Skin epidermis (tissue), 12 donors: ENCODE measurements at regions not wholly inside any gene's neighbourhood (a gene's known extent, or its start where the extent isn't known, plus 50 kb on each side); places are given as distances from the start of the nearest gene placed in this dataset.

ENCODE experiments used
- H3K27ac ChIP-seq, 21 experiments: fragments of 200-600 bp; sonication (generic) in 11 of 21; one replicate each; pipeline ENCODE4 v1.5.0; 2020; ENCODE audit warnings: mild to moderate bottlenecking in 3 of 21, inconsistent platforms in 2 of 21, moderate library complexity in 2 of 21
- H3K4me3 ChIP-seq, 7 experiments: fragments of 200-600 bp; sonication (generic) in 2 of 7; one replicate each; pipeline ENCODE4 v1.5.0; 2020; ENCODE audit warnings: inconsistent platforms in 2 of 7, mild to moderate bottlenecking in 2 of 7, moderate library complexity in 1 of 7

DNA sequence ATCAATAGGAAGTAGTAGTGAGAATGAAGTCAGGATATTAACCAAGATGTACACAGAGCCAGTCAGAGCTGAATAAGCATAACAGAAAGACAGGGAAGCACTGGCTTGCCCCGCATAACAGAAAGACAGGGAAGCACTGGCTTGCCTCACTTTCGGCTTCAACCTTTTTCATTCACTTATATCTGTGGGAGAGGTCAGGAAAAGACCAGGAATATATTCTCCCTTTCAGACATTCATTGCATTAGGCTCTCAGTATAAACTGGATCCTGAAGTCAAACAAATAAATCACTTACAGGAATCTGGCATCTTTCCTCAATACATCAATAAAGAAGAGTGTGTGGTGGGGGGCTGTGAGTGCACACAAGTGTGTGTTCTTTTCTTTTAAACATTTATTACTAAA, 437.6 kb downstream of the C6orf118 start:
- H3K27ac ChIP-seq = no peak overlapping the region
- no peak overlapping the region for H3K4me3 ChIP-seq

GRCh38 chr6:164870164-164870563, 439.2 kb downstream of the C6orf118 start:
- H3K27ac ChIP-seq = no peak overlapping the region
- H3K4me3 ChIP-seq = no peak overlapping the region

- H3K27ac ChIP-seq = no peak overlapping the region
- no peak overlapping the region for H3K4me3 ChIP-seq
These were observed 447.4 kb downstream of the C6orf118 start for GRCh38 chr6:164861967-164862366.

GRCh38 chr6:164859816-164860215, 449.6 kb downstream of the C6orf118 start:
- Histone ChIP-seq H3K27ac (no peak overlapping the region), H3K4me3 (no peak overlapping the region)

DNA sequence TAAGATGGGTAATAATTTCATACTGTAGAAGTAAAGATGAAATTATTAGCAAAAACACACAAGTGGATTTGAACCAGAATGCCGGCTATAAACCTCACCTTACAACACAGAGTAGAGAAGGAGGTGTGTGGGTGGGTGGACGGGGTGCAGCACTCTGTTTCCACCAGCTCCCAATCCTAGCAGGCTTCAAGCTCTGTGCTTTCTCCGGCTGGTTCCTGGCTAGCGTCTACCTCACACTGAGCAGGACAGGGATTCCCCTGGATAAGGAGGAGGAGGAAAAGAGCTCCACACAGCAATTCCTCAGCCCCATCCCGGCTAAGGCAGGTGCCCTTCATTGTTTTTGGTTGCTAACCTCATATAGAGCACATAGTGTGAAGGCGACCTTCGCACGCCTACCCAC, 453.3 kb downstream of the C6orf118 start:
- Histone ChIP-seq H3K27ac (no peak overlapping the region), H3K4me3 (no peak overlapping the region)

- Histone ChIP-seq H3K27ac (no peak overlapping the region), H3K4me3 (no peak overlapping the region)
These were observed 454.1 kb downstream of the C6orf118 start for GRCh38 chr6:164855281-164855680.

GRCh38 chr6:164854526-164854925, 454.9 kb downstream of the C6orf118 start:
- Histone ChIP-seq H3K4me3 (no peak overlapping the region), H3K27ac (no peak overlapping the region)

GRCh38 chr6:164845773-164846172, 463.6 kb downstream of the C6orf118 start:
- H3K27ac ChIP-seq = no peak overlapping the region
- H3K4me3 ChIP-seq = no peak overlapping the region

GRCh38 chr6:164842085-164842484, 467.3 kb downstream of the C6orf118 start:
- Histone ChIP-seq H3K4me3 (no peak overlapping the region), H3K27ac (no peak overlapping the region)

DNA sequence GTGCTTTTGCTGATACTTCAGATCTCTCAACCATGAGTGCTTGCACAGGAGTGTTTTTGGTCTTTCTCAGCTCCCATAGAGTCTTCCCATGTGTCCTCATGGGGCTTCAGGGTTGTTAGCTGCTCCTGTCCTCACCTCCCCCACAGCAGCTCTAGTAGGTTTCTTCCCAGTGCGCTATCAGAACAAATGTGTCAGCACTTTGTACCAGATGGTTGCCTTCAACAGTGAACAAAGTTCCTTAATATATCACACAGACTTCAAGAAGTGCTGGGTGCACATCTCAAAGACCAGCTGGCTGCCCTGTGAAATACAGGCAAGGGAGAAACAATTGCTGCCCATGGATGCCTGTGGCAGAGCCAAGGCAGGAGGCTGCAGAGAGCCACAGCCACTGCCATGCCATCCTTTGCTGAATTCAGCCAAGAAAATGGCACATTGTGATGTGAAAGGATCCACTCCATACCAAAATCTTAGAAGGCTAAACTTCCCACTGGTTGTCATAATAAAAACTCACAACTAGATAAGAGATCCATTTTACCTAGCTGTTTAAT, 471.3 kb downstream of the C6orf118 start:
- Histone ChIP-seq H3K4me3 (no peak overlapping the region), H3K27ac (no peak overlapping the region)

GRCh38 chr6:164836486-164836885, 472.9 kb downstream of the C6orf118 start:
- no peak overlapping the region for H3K4me3 ChIP-seq
- H3K27ac ChIP-seq = no peak overlapping the region

DNA sequence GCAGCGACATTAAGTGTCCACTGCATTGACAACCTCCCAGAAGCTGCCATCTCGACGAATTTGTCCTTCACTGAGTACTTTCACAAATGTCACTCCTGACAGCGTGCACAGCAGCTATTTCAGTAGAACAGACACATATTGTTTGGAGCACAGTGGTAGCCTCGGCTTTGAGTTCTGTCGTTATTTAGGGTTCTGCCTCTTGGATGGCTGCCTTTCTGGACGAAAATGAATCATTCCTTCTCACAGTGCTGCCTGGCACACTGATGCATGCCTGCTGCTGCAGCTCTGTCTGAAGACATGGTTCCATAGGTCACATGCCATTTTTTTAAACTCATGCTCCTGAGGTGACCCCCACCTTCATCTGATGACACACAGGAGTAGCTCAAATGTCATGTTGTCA, 477.0 kb downstream of the C6orf118 start:
- Histone ChIP-seq H3K4me3 (no peak overlapping the region), H3K27ac (no peak overlapping the region)

DNA sequence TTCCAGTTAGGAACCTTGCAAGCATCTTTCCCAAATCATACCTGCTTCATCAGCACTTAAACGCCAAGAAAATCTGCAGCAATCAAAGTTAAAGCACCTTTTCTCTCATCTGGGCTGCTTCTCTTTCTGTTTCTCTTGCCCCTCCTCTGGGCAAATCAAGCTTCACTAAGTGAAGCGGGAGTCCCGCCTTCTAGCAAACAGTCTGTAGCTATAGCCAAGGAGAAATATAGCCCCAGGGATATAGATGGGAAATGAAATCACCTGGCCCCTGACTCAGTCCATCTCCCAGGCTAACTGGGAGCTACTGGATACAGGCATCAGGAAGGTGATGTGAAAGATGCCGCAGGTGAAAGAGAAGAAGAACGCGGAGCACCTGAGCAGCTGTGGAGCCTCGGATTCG, 481.9 kb downstream of the C6orf118 start:
- no peak overlapping the region for H3K4me3 ChIP-seq
- no peak overlapping the region for H3K27ac ChIP-seq

DNA sequence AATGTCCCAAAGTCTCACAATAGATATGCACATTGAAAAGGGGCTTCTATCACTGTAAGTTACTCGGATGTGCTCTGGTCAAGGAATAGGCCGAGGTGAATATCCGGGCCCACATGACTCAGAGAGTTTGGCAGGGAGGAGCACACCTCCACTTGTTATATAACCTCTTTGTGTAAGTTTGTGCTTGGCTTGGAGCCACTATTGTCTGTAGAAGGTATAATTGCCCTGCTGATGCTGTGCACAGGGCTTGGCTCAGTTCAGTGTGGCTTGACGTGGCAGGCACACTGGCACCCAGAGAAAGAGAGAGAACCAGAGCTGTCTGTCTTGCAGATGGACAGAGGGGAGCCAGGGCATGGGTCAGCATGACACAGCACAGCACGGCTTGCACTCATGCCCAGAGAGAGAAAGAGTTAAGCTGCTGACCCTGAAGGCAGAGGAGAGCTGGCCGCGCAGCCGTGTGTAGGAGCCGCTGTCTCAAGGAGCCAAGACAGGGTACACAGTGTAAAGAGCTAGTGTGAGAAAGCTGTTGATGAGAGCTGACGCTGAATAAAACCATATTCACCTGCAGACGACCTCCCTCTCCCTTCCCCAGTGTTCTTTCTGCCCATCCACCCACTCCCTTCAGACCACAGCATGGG, 482.5 kb downstream of the C6orf118 start:
- Histone ChIP-seq H3K4me3 (no peak overlapping the region), H3K27ac (no peak overlapping the region)

DNA sequence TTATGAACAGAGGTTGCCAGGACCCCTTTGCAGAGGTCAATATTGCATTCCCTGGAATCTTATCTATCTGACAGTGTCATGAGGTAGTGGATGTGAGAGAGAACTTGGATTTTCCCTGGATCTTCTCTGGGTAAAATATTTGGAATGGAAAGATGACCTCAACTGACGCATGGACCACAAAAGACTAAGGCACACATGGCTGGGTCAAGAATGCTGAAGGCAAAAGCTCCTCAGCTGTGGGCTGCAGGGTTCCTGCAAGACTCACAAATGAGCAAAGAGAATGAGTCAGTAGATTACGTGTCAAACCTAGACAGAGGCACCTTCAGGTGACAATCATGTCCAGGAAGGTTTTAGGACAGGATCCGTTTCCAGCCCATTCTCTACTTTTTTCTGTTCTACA, 484.0 kb downstream of the C6orf118 start:
- no peak overlapping the region for H3K4me3 ChIP-seq
- no peak overlapping the region for H3K27ac ChIP-seq

GRCh38 chr6:164817662-164818061, 491.7 kb downstream of the C6orf118 start:
- Histone ChIP-seq H3K4me3 (no peak overlapping the region), H3K27ac (no peak overlapping the region)

GRCh38 chr6:164812706-164813105, 496.7 kb downstream of the C6orf118 start:
- H3K4me3 ChIP-seq = no peak overlapping the region
- no peak overlapping the region for H3K27ac ChIP-seq

- Histone ChIP-seq H3K27ac (no peak overlapping the region), H3K4me3 (no peak overlapping the region)
These were observed 502.3 kb downstream of the C6orf118 start for GRCh38 chr6:164807125-164807524.

- no peak overlapping the region for H3K27ac ChIP-seq
- H3K4me3 ChIP-seq = no peak overlapping the region
These were observed 514.2 kb downstream of the C6orf118 start for GRCh38 chr6:164795056-164795815.

GRCh38 chr6:164792666-164793065, 516.7 kb downstream of the C6orf118 start:
- Histone ChIP-seq H3K4me3 (no peak overlapping the region), H3K27ac (no peak overlapping the region)

DNA sequence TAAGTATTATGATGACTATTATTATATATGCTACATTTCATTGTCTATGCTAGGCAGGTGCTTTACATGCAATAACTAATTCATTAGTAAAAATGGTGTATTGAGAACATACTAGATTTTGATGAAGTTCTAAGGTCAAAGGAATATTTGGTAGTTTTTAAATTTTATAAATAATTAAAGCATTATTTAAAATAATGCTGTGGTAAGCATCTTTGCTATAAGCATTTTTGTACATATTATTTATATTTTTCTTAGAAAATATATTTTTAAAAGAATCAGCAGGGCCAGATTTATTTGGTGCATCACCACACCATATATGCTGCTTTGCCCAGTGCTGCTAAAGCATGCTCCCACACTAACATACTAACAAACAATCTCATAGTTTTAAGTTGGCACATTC, 517.9 kb downstream of the C6orf118 start:
- Histone ChIP-seq H3K27ac (no peak overlapping the region), H3K4me3 (no peak overlapping the region)
